ENCODE measurements at regions not wholly inside any gene's neighbourhood (a gene's known extent, or its start where the extent isn't known, plus 50 kb on each side); places are given as distances from the start of the nearest gene placed in this dataset.
"Not testable (repeated sequence)": the region's sequence is repeated elsewhere in the genome, so short reads cannot be mapped to it uniquely, and the experiment has no call there.

- not testable (repeated sequence) for H3K27me3 Mint-ChIP-seq, H3K9me3 Mint-ChIP-seq, H3K4me3 Mint-ChIP-seq, H3K36me3 Mint-ChIP-seq, H3K27ac Mint-ChIP-seq, H3K4me1 Mint-ChIP-seq
These were observed 50.8 kb upstream of the GRIN2B start for GRCh38 chr12:14032191-14032590.

- H3K27me3 Mint-ChIP-seq = peaks cover 1% of the 10 kb centered on the region
- no peaks in the 10 kb centered on the region for H3K4me1 Mint-ChIP-seq
- H3K4me3 Mint-ChIP-seq = no peak overlapping the region
- H3K9me3 Mint-ChIP-seq = no peaks in the 10 kb centered on the region
- H3K36me3 Mint-ChIP-seq = no peaks in the 10 kb centered on the region
- no peak overlapping the region for H3K27ac Mint-ChIP-seq
These were observed 62.4 kb upstream of the GRIN2B start for GRCh38 chr12:14043776-14044175.

- Mint-ChIP-seq H3K27ac (no peak overlapping the region), H3K9me3 (no peaks in the 10 kb centered on the region), H3K4me1 (no peaks in the 10 kb centered on the region), H3K36me3 (no peaks in the 10 kb centered on the region), H3K4me3 (no peak overlapping the region), H3K27me3 (peaks cover 1% of the 10 kb centered on the region)
These were observed 67.6 kb upstream of the GRIN2B start for GRCh38 chr12:14048941-14049545.

- H3K36me3 Mint-ChIP-seq = no peaks in the 10 kb centered on the region
- no peaks in the 10 kb centered on the region for H3K4me1 Mint-ChIP-seq
- peaks cover 5% of the 10 kb centered on the region for H3K27me3 Mint-ChIP-seq
- no peaks in the 10 kb centered on the region for H3K9me3 Mint-ChIP-seq
- no peak overlapping the region for H3K4me3 Mint-ChIP-seq
- no peak overlapping the region for H3K27ac Mint-ChIP-seq
These were observed 76.5 kb upstream of the GRIN2B start for GRCh38 chr12:14057895-14058294.

GRCh38 chr12:14058717-14059116 is 77.3 kb upstream of the GRIN2B start:
- Mint-ChIP-seq H3K4me1 (no peaks in the 10 kb centered on the region), H3K4me3 (no peak overlapping the region), H3K27ac (no peak overlapping the region), H3K36me3 (no peaks in the 10 kb centered on the region), H3K9me3 (no peaks in the 10 kb centered on the region), H3K27me3 (peaks cover 6% of the 10 kb centered on the region)

GRCh38 chr12:14059548-14059947 is 78.1 kb upstream of the GRIN2B start:
- H3K9me3 Mint-ChIP-seq = no peaks in the 10 kb centered on the region
- no peak overlapping the region for H3K4me3 Mint-ChIP-seq
- H3K27me3 Mint-ChIP-seq = peaks cover 6% of the 10 kb centered on the region
- H3K36me3 Mint-ChIP-seq = no peaks in the 10 kb centered on the region
- H3K4me1 Mint-ChIP-seq = no peaks in the 10 kb centered on the region
- H3K27ac Mint-ChIP-seq = no peak overlapping the region

GRCh38 chr12:14065616-14066015 is 84.2 kb upstream of the GRIN2B start:
- no peak overlapping the region for H3K27ac Mint-ChIP-seq
- no peak overlapping the region for H3K4me3 Mint-ChIP-seq
- no peaks in the 10 kb centered on the region for H3K9me3 Mint-ChIP-seq
- no peaks in the 10 kb centered on the region for H3K4me1 Mint-ChIP-seq
- no peaks in the 10 kb centered on the region for H3K36me3 Mint-ChIP-seq
- H3K27me3 Mint-ChIP-seq = peaks cover 5% of the 10 kb centered on the region

- Mint-ChIP-seq H3K27me3 (peaks cover 3% of the 10 kb centered on the region), H3K9me3 (no peaks in the 10 kb centered on the region)
These were observed 84.6 kb upstream of the GRIN2B start for GRCh38 chr12:14066021-14066420.

GRCh38 chr12:14068961-14069360 is 87.6 kb upstream of the GRIN2B start:
- no peaks in the 10 kb centered on the region for H3K9me3 Mint-ChIP-seq
- peaks cover 3% of the 10 kb centered on the region for H3K27me3 Mint-ChIP-seq
- no peak overlapping the region for H3K27ac Mint-ChIP-seq
- no peak overlapping the region for H3K4me3 Mint-ChIP-seq
- no peaks in the 10 kb centered on the region for H3K36me3 Mint-ChIP-seq
- no peaks in the 10 kb centered on the region for H3K4me1 Mint-ChIP-seq

More at GRCh38 chr12:14066021-14066420, 84.6 kb upstream of the GRIN2B start:
- H3K4me3 Mint-ChIP-seq = no peak overlapping the region
- H3K36me3 Mint-ChIP-seq = no peaks in the 10 kb centered on the region
- no peak overlapping the region for H3K27ac Mint-ChIP-seq
- no peaks in the 10 kb centered on the region for H3K4me1 Mint-ChIP-seq

GRCh38 chr12:14071833-14072232 is 90.4 kb upstream of the GRIN2B start:
- Mint-ChIP-seq H3K36me3 (no peaks in the 10 kb centered on the region), H3K9me3 (peaks cover 5% of the 10 kb centered on the region), H3K27ac (no peak overlapping the region), H3K27me3 (peaks cover 1% of the 10 kb centered on the region), H3K4me1 (no peaks in the 10 kb centered on the region), H3K4me3 (no peak overlapping the region)

- no peaks in the 10 kb centered on the region for H3K36me3 Mint-ChIP-seq
- peaks cover 5% of the 10 kb centered on the region for H3K9me3 Mint-ChIP-seq
- peaks cover 1% of the 10 kb centered on the region for H3K27me3 Mint-ChIP-seq
- H3K27ac Mint-ChIP-seq = no peak overlapping the region
- no peak overlapping the region for H3K4me3 Mint-ChIP-seq
- no peaks in the 10 kb centered on the region for H3K4me1 Mint-ChIP-seq
These were observed 91.6 kb upstream of the GRIN2B start for GRCh38 chr12:14072987-14073386.

GRCh38 chr12:14075797-14076393 is 94.5 kb upstream of the GRIN2B start:
- H3K9me3 Mint-ChIP-seq = peaks cover 5% of the 10 kb centered on the region
- peaks cover 1% of the 10 kb centered on the region for H3K27me3 Mint-ChIP-seq
- no peaks in the 10 kb centered on the region for H3K4me1 Mint-ChIP-seq
- H3K27ac Mint-ChIP-seq = no peak overlapping the region
- H3K4me3 Mint-ChIP-seq = no peak overlapping the region
- H3K36me3 Mint-ChIP-seq = no peaks in the 10 kb centered on the region

GRCh38 chr12:14076538-14076937 is 95.1 kb upstream of the GRIN2B start:
- no peak overlapping the region for H3K27ac Mint-ChIP-seq
- H3K9me3 Mint-ChIP-seq = peaks cover 5% of the 10 kb centered on the region
- H3K4me3 Mint-ChIP-seq = no peak overlapping the region
- H3K27me3 Mint-ChIP-seq = peaks cover 1% of the 10 kb centered on the region
- no peaks in the 10 kb centered on the region for H3K4me1 Mint-ChIP-seq
- H3K36me3 Mint-ChIP-seq = no peaks in the 10 kb centered on the region

GRCh38 chr12:14086838-14087237 is 105.4 kb upstream of the GRIN2B start:
- Mint-ChIP-seq H3K27ac (no peak overlapping the region), H3K9me3 (peaks cover 12% of the 10 kb centered on the region), H3K36me3 (no peaks in the 10 kb centered on the region), H3K4me3 (no peak overlapping the region), H3K4me1 (no peaks in the 10 kb centered on the region), H3K27me3 (peaks cover 2% of the 10 kb centered on the region)

GRCh38 chr12:14099994-14100393 is 118.6 kb upstream of the GRIN2B start:
- Mint-ChIP-seq H3K27me3 (peaks cover 2% of the 10 kb centered on the region), H3K9me3 (peaks cover 12% of the 10 kb centered on the region), H3K4me3 (no peak overlapping the region), H3K4me1 (peaks cover 8% of the 10 kb centered on the region), H3K27ac (no peak overlapping the region), H3K36me3 (no peaks in the 10 kb centered on the region)

GRCh38 chr12:14101556-14101955 is 120.2 kb upstream of the GRIN2B start:
- not testable (repeated sequence) for H3K4me3 Mint-ChIP-seq, H3K36me3 Mint-ChIP-seq, H3K27ac Mint-ChIP-seq, H3K4me1 Mint-ChIP-seq, H3K27me3 Mint-ChIP-seq
- peaks cover 12% of the 10 kb centered on the region for H3K9me3 Mint-ChIP-seq

Measured in activated naive CD4-positive, alpha-beta T cell treated with anti-CD3 and anti-CD28 coated beads, Interleukin-2, amount 50 U/mL, for 24 hours (primary cell).